Esophagus muscularis mucosa (tissue), 4 donors: ENCODE measurements at regions not wholly inside any gene's neighbourhood (a gene's known extent, or its start where the extent isn't known, plus 50 kb on each side); places are given as distances from the start of the nearest gene placed in this dataset.

ENCODE experiments used
- DNase-seq: peaks from one replicate; pipeline ENCODE4 v3.0.0-alpha.2; 2017; ENCODE audit errors: extremely low spot score
- H3K27ac ChIP-seq, 4 donors: fragments of 200-600 bp; sonication (generic); replicated peaks in 1 of 4; 1 replicate in 3 of 4; 2 replicates in 1 of 4; pipeline ENCODE4 v1.5.1; 2016 to 2019; ENCODE audit warnings: mild to moderate bottlenecking in 1 of 4
- H3K27me3 ChIP-seq, 4 donors: fragments of 200-600 bp; sonication (generic); one replicate each; pipeline versions ENCODE4 v1.5.1 to v1.6.0; 2016 to 2019
- H3K36me3 ChIP-seq, 4 donors: fragments of 200-600 bp; sonication (generic); one replicate each; pipeline ENCODE4 v1.5.1; 2016 to 2019
- H3K4me1 ChIP-seq, 4 donors: fragments of 200-600 bp; sonication (generic); one replicate each; pipeline ENCODE4 v1.5.1; 2016 to 2019
- H3K4me3 ChIP-seq, 4 donors: fragments of 200-600 bp; sonication (generic); 1 replicate in 2 of 4; 2 replicates in 2 of 4; pipeline ENCODE4 v1.5.1; 2016 to 2019; ENCODE audit warnings: mild to moderate bottlenecking in 4 of 4, moderate library complexity in 1 of 4
- H3K9me3 ChIP-seq, 4 donors: fragments of 200-600 bp; sonication (generic); 1 replicate in 3 of 4; 2 replicates in 1 of 4; pipeline ENCODE4 v1.5.1; 2016 to 2019
- CTCF ChIP-seq, 3 experiments: fragments of 200-600 bp in 2 of 3; fragments of 450-650 bp in 1 of 3; sonication (generic) in 2 of 3; IDR thresholded peaks; one replicate each; pipeline ENCODE4 v1.5.1; 2017 to 2019; ENCODE audit warnings: antibody characterized with exemption in 3 of 3, mild to moderate bottlenecking in 2 of 3, moderate library complexity in 1 of 3
- EP300 ChIP-seq: sonication (generic); formaldehyde crosslinking; IDR thresholded peaks from one replicate; pipeline ENCODE4 v1.6.1; 2017; ENCODE audit warnings: antibody characterized with exemption
- POLR2A ChIP-seq: fragments of 450-650 bp; IDR thresholded peaks from one replicate; pipeline ENCODE4 v1.6.1; 2017; ENCODE audit warnings: antibody characterized with exemption, moderate library complexity, mild to moderate bottlenecking, low read depth
- POLR2AphosphoS5 ChIP-seq, 2 donors: sonication (generic); formaldehyde crosslinking; IDR thresholded peaks; one replicate each; pipeline ENCODE4 v1.6.1; 2017; ENCODE audit warnings: antibody characterized with exemption in 2 of 2
- WGBS: methylation state at CpG from one replicate; pipeline ENCODE4 v1.1.5; 2018; 5-methylcytosine and 5-hydroxymethylcytosine counted together
- intact Hi-C: fragments of 100-400 bp; cut with DNase I; formaldehyde crosslinking; loops from one replicate; pipeline ENCODE4 v1.15.1; 2023

DNA sequence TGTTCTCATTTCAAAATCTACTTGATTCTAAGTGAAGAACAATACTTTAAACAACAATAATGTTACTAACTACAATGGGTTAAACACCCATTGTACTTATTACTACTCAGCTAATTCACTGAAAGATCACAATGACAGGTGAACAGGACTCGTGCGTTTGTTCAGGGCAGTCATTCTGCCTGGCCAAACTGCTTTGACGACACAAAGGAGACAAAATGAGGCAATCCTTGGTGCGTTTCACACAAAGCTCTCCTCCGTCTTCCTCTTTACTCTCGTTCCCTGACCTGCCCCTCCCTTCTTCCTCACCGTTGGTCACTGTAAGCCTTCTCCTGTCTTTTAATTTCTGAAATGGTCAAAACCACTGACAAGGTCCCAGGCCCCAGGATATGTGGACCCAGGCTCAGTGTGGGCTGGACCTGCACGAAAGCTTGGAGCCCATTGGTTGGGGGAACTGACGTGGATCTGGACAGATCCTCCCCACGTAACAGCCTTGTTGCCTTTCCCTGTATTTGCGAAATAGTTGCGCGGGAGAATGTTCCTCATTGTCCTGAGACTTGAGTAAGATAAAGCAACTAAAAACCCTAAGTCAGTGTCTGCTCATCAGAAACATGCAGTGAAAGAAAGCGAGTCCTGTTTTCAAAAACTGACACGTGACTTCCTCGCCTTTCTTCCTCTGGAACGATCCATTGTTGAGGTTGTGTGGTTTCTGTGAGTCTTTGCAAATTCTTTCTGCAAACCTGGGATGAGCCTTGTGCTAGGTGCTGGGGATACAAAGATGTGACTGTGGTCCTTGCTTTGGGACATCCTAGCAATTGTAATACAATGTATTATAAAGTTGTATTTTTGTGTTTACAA lies 147.1 kb upstream of the RGMA start:
- H3K27ac ChIP-seq = no peak overlapping the region
- TF ChIP-seq POLR2A (no peak), POLR2AphosphoS5 (IDR thresholded peaks at IDR 0.05) (peak in 1 of 2 donors; percentile 15), CTCF (IDR thresholded peaks at IDR 0.05) (no peak)
- peaks cover 0 to 6% (median 0%) of the 10 kb centered on the region in 4 donors for H3K9me3 ChIP-seq
- WGBS = 67% methylated on average over 17 of the region's 17 CpGs
- DNase-seq = peak; percentile 91
- H3K36me3 ChIP-seq = no peaks in the 10 kb centered on the region
- no peaks in the 10 kb centered on the region for H3K4me1 ChIP-seq
- H3K4me3 ChIP-seq = no peak overlapping the region
- H3K27me3 ChIP-seq = no peaks in the 10 kb centered on the region
- intact Hi-C loops = no loop called here

GRCh38 chr15:93235269-93235668 lies 146.3 kb upstream of the RGMA start:
- TF ChIP-seq CTCF (IDR thresholded peaks at IDR 0.05) (no peak), POLR2A (no peak), POLR2AphosphoS5 (IDR thresholded peaks at IDR 0.05) (no peak), EP300 (no peak)
- H3K9me3 ChIP-seq = peaks cover 0 to 6% (median 0%) of the 10 kb centered on the region in 4 donors

DNA sequence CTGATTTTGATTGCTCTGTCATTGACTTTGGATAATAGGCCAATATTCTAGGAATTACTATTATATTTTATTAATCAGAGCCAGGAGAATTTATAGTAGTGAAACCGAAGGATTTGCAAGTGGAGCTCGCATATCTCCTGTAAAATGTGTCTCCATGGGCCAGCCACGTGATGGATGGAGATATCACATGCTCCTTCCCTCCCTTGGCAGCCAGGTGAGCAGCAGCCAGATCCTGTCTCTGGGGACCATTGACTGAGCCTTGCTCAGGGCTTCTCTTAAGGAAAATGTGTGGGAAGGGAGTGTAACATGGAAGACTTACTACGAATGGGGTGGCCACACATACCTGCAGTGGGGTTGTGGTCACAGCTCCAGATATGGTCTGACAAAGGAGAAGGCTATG lies 144.7 kb upstream of the RGMA start:
- Histone ChIP-seq H3K27me3 (no peaks in the 10 kb centered on the region), H3K9me3 (peaks cover 0 to 6% (median 0%) of the 10 kb centered on the region in 4 donors), H3K4me3 (no peak overlapping the region), H3K4me1 (no peaks in the 10 kb centered on the region), H3K36me3 (no peaks in the 10 kb centered on the region), H3K27ac (no peak overlapping the region)
- WGBS = 95% methylated on average over 4 of the region's 4 CpGs
- intact Hi-C loops = no loop called here
- DNase-seq = peak; percentile 42
- TF ChIP-seq POLR2A = no peak

More at GRCh38 chr15:93235269-93235668, 146.3 kb upstream of the RGMA start:
- 87% methylated on average over 5 of the region's 5 CpGs for WGBS
- peak; percentile 8 for DNase-seq
- Histone ChIP-seq H3K27ac (no peak overlapping the region), H3K27me3 (no peaks in the 10 kb centered on the region), H3K4me3 (no peak overlapping the region), H3K36me3 (no peaks in the 10 kb centered on the region), H3K4me1 (no peaks in the 10 kb centered on the region)
- intact Hi-C loops = no loop called here

DNA sequence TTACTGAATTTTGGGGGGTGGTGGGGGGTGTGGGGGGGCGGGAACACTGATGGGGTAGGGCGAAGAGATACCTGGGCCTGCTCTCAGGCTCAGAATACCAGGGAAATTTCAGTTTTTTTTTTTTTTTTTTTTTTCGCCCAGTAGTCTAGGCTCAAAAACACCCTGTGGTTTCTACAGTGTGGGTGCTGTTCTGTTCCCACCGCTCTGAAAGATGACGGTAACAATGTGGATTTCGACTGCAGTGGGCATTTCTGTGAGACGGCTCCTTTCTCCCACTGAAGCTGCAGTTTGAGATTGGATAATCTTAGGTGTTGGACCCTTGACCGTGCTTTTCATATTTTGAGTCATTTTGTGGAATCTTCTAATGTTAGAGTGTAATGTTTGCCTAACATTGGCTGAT lies 143.8 kb upstream of the RGMA start:
- Histone ChIP-seq H3K36me3 (no peaks in the 10 kb centered on the region), H3K9me3 (peaks cover 0 to 2% (median 0%) of the 10 kb centered on the region in 4 donors), H3K4me3 (no peak overlapping the region), H3K27me3 (no peaks in the 10 kb centered on the region), H3K27ac (no peak overlapping the region), H3K4me1 (no peaks in the 10 kb centered on the region)
- 89% methylated on average over 8 of the region's 8 CpGs for WGBS
- TF ChIP-seq CTCF (IDR thresholded peaks at IDR 0.05) = no peak
- TF ChIP-seq POLR2A = no peak
- TF ChIP-seq EP300 = no peak
- TF ChIP-seq POLR2AphosphoS5 (IDR thresholded peaks at IDR 0.05) = no peak
- DNase-seq = peak; percentile 21
- intact Hi-C loops = no loop called here

GRCh38 chr15:93231994-93232393 lies 143.0 kb upstream of the RGMA start:
- H3K27me3 ChIP-seq = no peaks in the 10 kb centered on the region
- H3K36me3 ChIP-seq = no peaks in the 10 kb centered on the region
- TF ChIP-seq EP300 (no peak), CTCF (IDR thresholded peaks at IDR 0.05) (no peak), POLR2A (no peak), POLR2AphosphoS5 (IDR thresholded peaks at IDR 0.05) (no peak)
- intact Hi-C loops = no loop called here
- peak; percentile 78 for DNase-seq
- WGBS = 70% methylated on average over 6 of the region's 6 CpGs
- no peak overlapping the region for H3K27ac ChIP-seq
- no peaks in the 10 kb centered on the region for H3K9me3 ChIP-seq
- H3K4me1 ChIP-seq = no peaks in the 10 kb centered on the region
- H3K4me3 ChIP-seq = no peak overlapping the region
